ENCODE measurements at regions not wholly inside any gene's neighbourhood (a gene's known extent, or its start where the extent isn't known, plus 50 kb on each side); places are given as distances from the start of the nearest gene placed in this dataset.
A peak's percentile ranks its signal among the peaks of the same experiment; 100 is the strongest.

DNA sequence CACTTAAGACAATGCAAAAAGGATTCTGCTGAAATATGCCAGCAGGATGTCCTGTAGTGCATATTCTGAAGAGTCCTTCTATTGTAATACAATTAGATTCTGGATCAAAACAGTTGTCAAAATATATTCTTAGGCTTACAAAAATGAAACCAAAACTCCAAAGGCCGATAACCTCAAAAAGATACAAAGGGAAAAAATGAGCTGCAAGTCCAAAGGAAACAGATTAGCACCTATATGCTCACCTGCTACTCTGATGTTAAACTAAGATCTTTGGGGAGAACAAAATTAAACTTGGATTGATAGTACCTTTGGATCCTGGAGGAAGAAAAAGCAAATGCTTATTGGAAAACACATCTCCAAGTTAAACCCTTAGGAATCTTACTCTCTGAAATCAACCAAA is 397.1 kb downstream of the SPATA31D1 start:
- TF ChIP-seq, protein P1, sequence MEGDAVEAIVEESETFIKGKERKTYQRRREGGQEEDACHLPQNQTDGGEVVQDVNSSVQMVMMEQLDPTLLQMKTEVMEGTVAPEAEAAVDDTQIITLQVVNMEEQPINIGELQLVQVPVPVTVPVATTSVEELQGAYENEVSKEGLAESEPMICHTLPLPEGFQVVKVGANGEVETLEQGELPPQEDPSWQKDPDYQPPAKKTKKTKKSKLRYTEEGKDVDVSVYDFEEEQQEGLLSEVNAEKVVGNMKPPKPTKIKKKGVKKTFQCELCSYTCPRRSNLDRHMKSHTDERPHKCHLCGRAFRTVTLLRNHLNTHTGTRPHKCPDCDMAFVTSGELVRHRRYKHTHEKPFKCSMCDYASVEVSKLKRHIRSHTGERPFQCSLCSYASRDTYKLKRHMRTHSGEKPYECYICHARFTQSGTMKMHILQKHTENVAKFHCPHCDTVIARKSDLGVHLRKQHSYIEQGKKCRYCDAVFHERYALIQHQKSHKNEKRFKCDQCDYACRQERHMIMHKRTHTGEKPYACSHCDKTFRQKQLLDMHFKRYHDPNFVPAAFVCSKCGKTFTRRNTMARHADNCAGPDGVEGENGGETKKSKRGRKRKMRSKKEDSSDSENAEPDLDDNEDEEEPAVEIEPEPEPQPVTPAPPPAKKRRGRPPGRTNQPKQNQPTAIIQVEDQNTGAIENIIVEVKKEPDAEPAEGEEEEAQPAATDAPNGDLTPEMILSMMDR (IDR thresholded peaks at IDR 0.05; ENCODE audit: low read depth, low read length), result no peak
- DNase-seq (ENCODE audit: low read depth in 2 of 2), result no peak
- no peak overlapping the region for H3K4me3 ChIP-seq (replicated peaks in 1 of 2; ENCODE audit: low read depth in 2 of 2, low read length in 2 of 2)

DNA sequence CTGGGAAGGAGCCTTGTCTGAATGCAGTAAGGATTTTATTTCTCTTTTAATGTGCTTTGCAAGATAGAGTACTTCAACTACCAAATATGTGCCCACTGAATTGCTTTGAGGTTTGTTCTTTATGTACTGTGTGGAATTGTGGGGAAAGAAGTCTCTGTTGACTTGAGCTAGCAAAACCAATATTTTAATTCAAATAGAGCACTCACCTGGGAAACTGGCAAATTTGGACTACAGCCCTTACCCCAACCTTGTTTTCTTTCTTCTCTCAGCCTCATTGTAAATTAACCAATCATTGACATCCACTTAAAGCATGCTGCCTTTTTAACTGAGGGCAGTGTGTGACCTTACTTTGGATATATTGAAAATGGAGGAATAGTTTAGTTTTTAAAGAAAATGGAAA is 409.0 kb downstream of the SPATA31D1 start:
- no peak for DNase-seq (ENCODE audit: low read depth in 2 of 2)
- no peak overlapping the region for H3K4me3 ChIP-seq (replicated peaks in 1 of 2; ENCODE audit: low read depth in 2 of 2, low read length in 2 of 2)
- TF ChIP-seq, protein P1 (IDR thresholded peaks at IDR 0.05; ENCODE audit: low read depth, low read length), result no peak

- DNase-seq (ENCODE audit: low read depth in 2 of 2), result peak in 1 of 2 donors; percentile 39
- TF ChIP-seq, protein P1 (IDR thresholded peaks at IDR 0.05; ENCODE audit: low read depth, low read length), result no peak
These were observed 415.8 kb downstream of the SPATA31D1 start for GRCh38 chr9:82404196-82404870.

DNA sequence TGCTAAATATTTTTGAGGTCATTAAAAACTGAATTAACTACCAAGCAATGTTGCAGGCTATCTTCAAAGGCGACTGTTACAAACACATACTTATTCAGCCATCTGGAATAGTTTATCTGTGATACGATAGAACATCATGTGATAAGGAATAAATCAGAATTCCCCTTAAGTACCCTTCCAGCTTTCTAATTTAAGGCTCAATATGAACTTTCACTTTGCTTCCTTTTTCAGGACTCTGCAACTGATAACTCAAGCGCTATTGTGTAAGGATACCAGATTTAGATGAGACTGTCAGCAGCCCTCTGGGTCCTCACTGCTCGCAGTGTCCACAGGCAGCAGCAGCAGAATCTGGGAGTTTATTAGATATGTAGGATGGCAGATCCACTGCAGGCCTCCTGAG is 416.3 kb downstream of the SPATA31D1 start:
- TF ChIP-seq, protein P1 (IDR thresholded peaks at IDR 0.05; ENCODE audit: low read depth, low read length), result no peak
- H3K4me3 ChIP-seq (replicated peaks in 1 of 2; ENCODE audit: low read depth in 2 of 2, low read length in 2 of 2), result no peak overlapping the region
- DNase-seq (ENCODE audit: low read depth in 2 of 2), result peak in 1 of 2 donors; percentile 4

More at GRCh38 chr9:82404196-82404870, 415.8 kb downstream of the SPATA31D1 start:
- H3K4me3 ChIP-seq (replicated peaks in 1 of 2; ENCODE audit: low read depth in 2 of 2, low read length in 2 of 2), result no peak overlapping the region

DNA sequence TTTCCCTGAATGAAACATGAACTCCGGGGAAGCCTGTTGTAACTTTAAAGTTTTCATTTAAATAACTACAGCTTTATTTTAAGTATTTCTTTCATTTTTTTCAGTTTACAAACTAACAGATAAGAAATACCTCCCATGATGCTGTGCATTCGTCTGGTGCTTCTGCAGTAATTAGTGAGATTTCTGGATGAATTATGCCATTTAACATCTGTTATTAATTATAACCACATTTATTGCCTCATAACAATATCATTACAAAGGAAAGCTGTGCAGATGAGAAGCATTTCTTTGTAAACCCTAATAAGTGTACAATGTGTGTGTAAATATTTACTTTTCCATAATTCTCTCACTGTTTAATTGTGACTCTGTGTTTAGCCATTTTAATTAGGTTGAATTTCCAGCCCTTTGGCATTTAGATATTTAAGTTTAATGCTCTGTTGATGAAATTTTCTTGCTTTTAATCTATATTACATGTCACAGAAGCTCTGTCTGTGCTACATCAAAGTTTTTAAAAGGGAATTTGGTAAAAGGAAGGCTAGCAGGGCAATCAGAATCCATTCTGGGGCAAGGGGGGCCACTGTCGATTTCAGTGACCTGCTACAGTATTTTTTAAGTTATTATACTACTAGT is 418.0 kb downstream of the SPATA31D1 start:
- no peak for DNase-seq (ENCODE audit: low read depth in 2 of 2)
- H3K4me3 ChIP-seq (replicated peaks in 1 of 2; ENCODE audit: low read depth in 2 of 2, low read length in 2 of 2), result no peak overlapping the region
- TF ChIP-seq, protein P1 (IDR thresholded peaks at IDR 0.05; ENCODE audit: low read depth, low read length), result no peak

DNA sequence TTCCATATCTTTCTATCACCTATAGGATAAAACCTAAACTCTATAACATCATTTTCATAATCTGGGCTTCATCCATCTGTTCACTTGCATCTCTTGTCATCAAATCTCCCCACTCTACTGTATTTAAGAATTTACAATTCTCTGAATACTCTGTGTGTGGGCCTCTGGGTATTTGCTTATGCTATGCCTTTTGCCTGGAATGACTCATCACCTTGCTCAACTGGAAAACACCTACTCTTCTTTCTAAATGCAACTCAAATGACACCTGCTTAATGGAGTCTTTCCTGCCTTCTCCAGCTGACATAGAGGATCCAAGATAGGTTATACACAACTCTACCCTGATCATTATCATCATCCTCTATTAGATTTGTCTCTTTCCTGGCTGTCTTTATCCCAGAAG is 421.7 kb downstream of the SPATA31D1 start:
- TF ChIP-seq, protein P1 (IDR thresholded peaks at IDR 0.05; ENCODE audit: low read depth, low read length), result no peak
- H3K4me3 ChIP-seq (replicated peaks in 1 of 2; ENCODE audit: low read depth in 2 of 2, low read length in 2 of 2), result no peak overlapping the region
- DNase-seq (ENCODE audit: low read depth in 2 of 2), result peak in 1 of 2 donors; percentile 24

Measured in cardiac fibroblast (primary cell).